Chondrocyte (in vitro differentiated cells): ENCODE measurements at regions not wholly inside any gene's neighbourhood (a gene's known extent, or its start where the extent isn't known, plus 50 kb on each side); places are given as distances from the start of the nearest gene placed in this dataset.

Experiments
- DNase-seq: peaks from one replicate; pipeline ENCODE4 v3.0.0; 2021; ENCODE audit warnings: mixed read lengths, low spot score
- H3K27ac Mint-ChIP-seq: one replicate; pipeline ENCODE4 v1.8.0; 2021; ENCODE audit warnings: mild to moderate bottlenecking, moderate library complexity, mixed read lengths; ENCODE audit not compliant: unreplicated experiment
- H3K27me3 Mint-ChIP-seq: 2 replicates; pipeline ENCODE4 v1.8.0; 2021; ENCODE audit warnings: low read depth, mixed read lengths
- H3K36me3 Mint-ChIP-seq: 2 replicates; pipeline ENCODE4 v1.8.0; 2021; ENCODE audit warnings: low read depth, mixed read lengths
- H3K4me1 Mint-ChIP-seq: 2 replicates; pipeline ENCODE4 v1.8.0; 2021; ENCODE audit warnings: low read depth, mild to moderate bottlenecking, mixed read lengths
- H3K4me3 Mint-ChIP-seq: one replicate; pipeline ENCODE4 v1.8.0; 2021; ENCODE audit warnings: mild to moderate bottlenecking, moderate library complexity, mixed read lengths; ENCODE audit not compliant: unreplicated experiment
- H3K9me3 Mint-ChIP-seq: 2 replicates; pipeline ENCODE4 v1.8.0; 2021; ENCODE audit warnings: low read depth, mixed read lengths
- CTCF ChIP-seq: fragments of 200-600 bp; sonication (generic); IDR thresholded peaks from 2 replicates; pipeline ENCODE4 v1.5.0; 2021; ENCODE audit warnings: antibody characterized with exemption, mild to moderate bottlenecking, moderate library complexity

- no peak overlapping the region for H3K27ac Mint-ChIP-seq
- H3K4me1 Mint-ChIP-seq, result peaks cover 3% of the 10 kb centered on the region
- H3K27me3 Mint-ChIP-seq, result peaks cover 5% of the 10 kb centered on the region
- no peak for DNase-seq
- no peak overlapping the region for H3K4me3 Mint-ChIP-seq
- H3K36me3 Mint-ChIP-seq, result no peaks in the 10 kb centered on the region
- no peak for TF ChIP-seq CTCF
- H3K9me3 Mint-ChIP-seq, result no peaks in the 10 kb centered on the region
Measured at GRCh38 chr4:181264893-181265292, 978.3 kb upstream of the TENM3 start.

GRCh38 chr4:181265370-181265769 is 977.8 kb upstream of the TENM3 start:
- H3K4me3 Mint-ChIP-seq, result no peak overlapping the region

DNA sequence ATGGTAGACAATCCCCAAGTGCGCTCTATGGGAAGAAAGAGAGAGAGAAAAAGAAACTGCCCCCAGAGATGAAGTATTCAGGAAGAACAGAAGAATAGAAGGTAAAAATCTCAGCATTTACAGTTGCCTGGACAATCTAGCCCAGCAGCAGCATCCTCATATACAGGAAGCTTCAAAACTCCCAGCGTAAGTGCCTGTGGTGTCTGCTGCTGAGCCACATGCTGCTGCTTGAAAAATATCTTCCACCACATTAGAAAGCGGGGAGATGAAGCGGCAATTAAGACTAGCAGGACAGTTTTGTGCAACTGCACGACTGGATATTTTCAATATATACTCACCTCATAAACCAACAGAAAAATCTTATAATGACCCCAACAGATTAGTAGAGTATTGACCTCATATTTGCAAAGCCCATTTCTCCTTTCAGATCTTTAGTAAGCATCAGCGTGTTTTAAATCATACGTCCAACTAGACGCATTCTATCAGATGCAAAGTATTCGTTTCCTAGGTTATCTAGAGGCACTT is 972.0 kb upstream of the TENM3 start:
- H3K9me3 Mint-ChIP-seq, result peaks cover 3% of the 10 kb centered on the region
- H3K4me3 Mint-ChIP-seq, result no peak overlapping the region
- no peaks in the 10 kb centered on the region for H3K4me1 Mint-ChIP-seq
- no peaks in the 10 kb centered on the region for H3K36me3 Mint-ChIP-seq
- no peaks in the 10 kb centered on the region for H3K27me3 Mint-ChIP-seq
- no peak for TF ChIP-seq CTCF
- no peak overlapping the region for H3K27ac Mint-ChIP-seq
- no peak for DNase-seq

More at GRCh38 chr4:181265370-181265769, 977.8 kb upstream of the TENM3 start:
- peaks cover 5% of the 10 kb centered on the region for H3K27me3 Mint-ChIP-seq
- H3K36me3 Mint-ChIP-seq, result no peaks in the 10 kb centered on the region
- no peak for TF ChIP-seq CTCF
- no peak for DNase-seq
- peaks cover 3% of the 10 kb centered on the region for H3K4me1 Mint-ChIP-seq
- no peak overlapping the region for H3K27ac Mint-ChIP-seq
- no peaks in the 10 kb centered on the region for H3K9me3 Mint-ChIP-seq

DNA sequence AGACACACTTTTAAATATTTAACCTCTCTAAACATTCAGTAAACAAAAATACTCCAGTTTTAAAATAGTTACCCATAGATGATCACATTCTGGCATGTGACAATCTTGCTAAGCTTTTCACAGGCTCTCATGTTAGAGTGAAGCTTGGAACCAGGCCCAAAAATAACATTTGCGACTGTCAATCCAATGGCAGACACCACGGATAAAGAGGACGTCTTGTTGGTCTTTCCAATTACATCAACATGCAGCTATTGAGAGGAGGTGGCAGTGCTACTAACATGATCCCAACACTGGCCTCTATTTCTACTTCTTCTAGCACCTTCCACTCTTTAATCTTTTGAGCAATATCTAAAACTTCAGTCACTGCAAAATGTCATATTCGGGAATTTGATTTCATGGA is 970.8 kb upstream of the TENM3 start:
- H3K27ac Mint-ChIP-seq, result no peak overlapping the region
- H3K9me3 Mint-ChIP-seq, result peaks cover 3% of the 10 kb centered on the region
- no peaks in the 10 kb centered on the region for H3K36me3 Mint-ChIP-seq

DNA sequence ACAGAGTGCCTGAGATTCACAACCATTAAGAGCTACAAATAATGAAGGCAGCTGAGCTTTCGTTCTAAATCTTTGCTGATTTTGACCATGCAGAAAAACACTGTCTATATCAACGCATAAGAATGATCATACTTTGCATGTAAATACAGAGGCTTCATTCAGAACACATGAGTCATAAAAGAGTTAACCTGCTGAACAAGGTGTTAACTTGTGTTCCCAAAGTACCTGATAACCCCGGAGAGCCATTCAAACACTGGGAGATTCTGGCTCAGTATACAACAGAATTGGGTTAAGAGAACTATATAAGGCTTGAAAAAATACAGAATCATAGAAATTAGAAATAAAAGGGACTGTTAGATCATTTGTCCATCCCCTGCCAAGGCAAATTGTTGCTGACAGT is 964.3 kb upstream of the TENM3 start:
- Mint-ChIP-seq H3K36me3 (no peaks in the 10 kb centered on the region), H3K4me1 (no peaks in the 10 kb centered on the region), H3K27ac (no peak overlapping the region), H3K4me3 (no peak overlapping the region), H3K27me3 (no peaks in the 10 kb centered on the region), H3K9me3 (peaks cover 3% of the 10 kb centered on the region)
- DNase-seq, result no peak
- TF ChIP-seq CTCF, result no peak

More for the DNA sequence above, 970.8 kb upstream of the TENM3 start:
- no peak for DNase-seq
- Mint-ChIP-seq H3K27me3 (no peaks in the 10 kb centered on the region), H3K4me3 (no peak overlapping the region), H3K4me1 (no peaks in the 10 kb centered on the region)
- TF ChIP-seq CTCF, result no peak
